ENCODE measurements at regions not wholly inside any gene's neighbourhood (a gene's known extent, or its start where the extent isn't known, plus 50 kb on each side); places are given as distances from the start of the nearest gene placed in this dataset.
A peak's percentile ranks its signal among the peaks of the same experiment; 100 is the strongest.

GRCh38 chr4:184906480-184907097 lies 80.8 kb upstream of the ACSL1 start:
- Histone ChIP-seq H3K4me2 (ENCODE audit: insufficient read depth, low read length) (no peak overlapping the region), H3K4me3 (no peak overlapping the region), H3K9me3 (replicated peaks; ENCODE audit: control insufficient read depth, insufficient read depth, low read depth, low read length) (no peaks in the 10 kb centered on the region), H3K79me2 (ENCODE audit: control insufficient read depth, insufficient read depth, low read length) (no peaks in the 10 kb centered on the region), H3K4me1 (replicated peaks in 1 of 2; ENCODE audit: control insufficient read depth in 2 of 2, insufficient read depth in 2 of 2, low read length in 2 of 2) (no peaks in the 10 kb centered on the region), H2AFZ (ENCODE audit: low read depth, low read length) (no peak overlapping the region), H3K27ac (ENCODE audit: extremely low read depth, low read depth, low read length) (no peak overlapping the region), H3K9me1 (ENCODE audit: control insufficient read depth, insufficient read depth, low read length) (no peaks in the 10 kb centered on the region), H3K36me3 (ENCODE audit: control insufficient read depth, insufficient read depth, low read length) (no peaks in the 10 kb centered on the region), H3K9ac (ENCODE audit: insufficient read depth in 1 of 2, low read depth in 2 of 2, low read length in 2 of 2) (no peak overlapping the region), H4K20me1 (replicated peaks; ENCODE audit: control insufficient read depth, insufficient read depth, low read length) (no peaks in the 10 kb centered on the region), H3K27me3 (ENCODE audit: control insufficient read depth in 2 of 2, insufficient read depth in 2 of 2, low read length in 2 of 2) (peaks cover 3 to 17% of the 10 kb centered on the region in 2 experiments)
- CTCF ChIA-PET (ENCODE audit: low intra/inter-chr PET ratio): no interaction called here
- no peak for ATAC-seq
- DNase-seq (ENCODE audit: extremely low read depth in 1 of 4, low spot score in 3 of 4): no peak
- BruUV-seq (replicated peaks): no TSS peak
- WGBS (ENCODE audit: insufficient coverage, low coverage, missing lambda C conversion rate): 15% methylated on average over 4 of the region's 4 CpGs
- POLR2A ChIA-PET: no interaction called here
- TF ChIP-seq ZNF318 (IDR thresholded peaks at IDR 0.05; ENCODE audit: borderline replicate concordance in 1 of 2, low read depth in 1 of 2): no peak
- TF ChIP-seq ZBTB26 (CRISPR knock-in tag; IDR thresholded peaks at IDR 0.05): no peak
- TF ChIP-seq, protein P1, sequence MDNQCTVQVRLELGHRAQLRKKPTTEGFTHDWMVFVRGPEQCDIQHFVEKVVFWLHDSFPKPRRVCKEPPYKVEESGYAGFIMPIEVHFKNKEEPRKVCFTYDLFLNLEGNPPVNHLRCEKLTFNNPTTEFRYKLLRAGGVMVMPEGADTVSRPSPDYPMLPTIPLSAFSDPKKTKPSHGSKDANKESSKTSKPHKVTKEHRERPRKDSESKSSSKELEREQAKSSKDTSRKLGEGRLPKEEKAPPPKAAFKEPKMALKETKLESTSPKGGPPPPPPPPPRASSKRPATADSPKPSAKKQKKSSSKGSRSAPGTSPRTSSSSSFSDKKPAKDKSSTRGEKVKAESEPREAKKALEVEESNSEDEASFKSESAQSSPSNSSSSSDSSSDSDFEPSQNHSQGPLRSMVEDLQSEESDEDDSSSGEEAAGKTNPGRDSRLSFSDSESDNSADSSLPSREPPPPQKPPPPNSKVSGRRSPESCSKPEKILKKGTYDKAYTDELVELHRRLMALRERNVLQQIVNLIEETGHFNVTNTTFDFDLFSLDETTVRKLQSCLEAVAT (IDR thresholded peaks at IDR 0.05): no peak
- no peak for TF ChIP-seq DLX4 (CRISPR knock-in tag; IDR thresholded peaks at IDR 0.05)
- no peak for TF ChIP-seq NCOA2 (IDR thresholded peaks at IDR 0.05; ENCODE audit: partially characterized antibody in 2 of 2)
- TF ChIP-seq, protein P2, sequence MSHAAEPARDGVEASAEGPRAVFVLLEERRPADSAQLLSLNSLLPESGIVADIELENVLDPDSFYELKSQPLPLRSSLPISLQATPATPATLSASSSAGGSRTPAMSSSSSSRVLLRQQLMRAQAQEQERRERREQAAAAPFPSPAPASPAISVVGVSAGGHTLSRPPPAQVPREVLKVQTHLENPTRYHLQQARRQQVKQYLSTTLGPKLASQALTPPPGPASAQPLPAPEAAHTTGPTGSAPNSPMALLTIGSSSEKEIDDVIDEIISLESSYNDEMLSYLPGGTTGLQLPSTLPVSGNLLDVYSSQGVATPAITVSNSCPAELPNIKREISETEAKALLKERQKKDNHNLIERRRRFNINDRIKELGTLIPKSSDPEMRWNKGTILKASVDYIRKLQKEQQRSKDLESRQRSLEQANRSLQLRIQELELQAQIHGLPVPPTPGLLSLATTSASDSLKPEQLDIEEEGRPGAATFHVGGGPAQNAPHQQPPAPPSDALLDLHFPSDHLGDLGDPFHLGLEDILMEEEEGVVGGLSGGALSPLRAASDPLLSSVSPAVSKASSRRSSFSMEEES (CRISPR knock-in tag; IDR thresholded peaks at IDR 0.05): peak; percentile 60
- TF ChIP-seq ZBTB7A (IDR thresholded peaks at IDR 0.05; ENCODE audit: borderline replicate concordance, control insufficient read depth, low read depth, low read length): no peak
- intact Hi-C loops (cut with micrococcal nuclease): loop anchor here (1.0 to 10.0 kb wide), 2 partner anchors 82 to 161 kb away; partner anchors contain the start of gene ACSL1
- no peak for FAIRE-seq
- in situ Hi-C loops (cut with MboI): no loop called here

Data from K562 (cell line).